HG02759 (cell line): ENCODE measurements at regions not wholly inside any gene's neighbourhood (a gene's known extent, or its start where the extent isn't known, plus 50 kb on each side); places are given as distances from the start of the nearest gene placed in this dataset.
A peak's percentile ranks its signal among the peaks of the same experiment; 100 is the strongest.

Experiments used
- ATAC-seq: cut with Tn5 transposase; IDR thresholded peaks from one replicate; pipeline ENCODE4 v1.9.1; 2021; ENCODE audit warnings: mild to moderate bottlenecking, moderate library complexity; ENCODE audit not compliant: unreplicated experiment

DNA sequence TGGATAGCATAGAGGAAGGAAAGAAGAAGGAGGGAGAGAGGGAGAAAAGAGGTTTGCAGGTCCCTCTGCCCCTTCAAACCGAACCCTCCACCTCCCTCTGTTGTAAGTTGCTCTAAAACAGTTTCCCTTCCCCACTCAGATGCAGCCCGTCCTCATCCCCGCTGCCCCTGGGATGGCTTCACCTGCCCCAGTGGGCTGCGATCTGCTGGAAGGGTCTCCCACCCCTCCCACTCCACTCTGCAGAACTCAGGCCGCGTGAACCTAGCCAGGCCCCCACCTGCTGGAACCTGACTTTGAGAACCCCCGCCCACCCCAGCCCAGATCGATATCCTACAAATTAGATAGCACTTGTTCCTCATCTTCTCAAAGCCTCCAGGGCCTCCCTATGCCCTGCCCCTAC lies 190.8 kb downstream of the DLL1 start:
- ATAC-seq = no peak

DNA sequence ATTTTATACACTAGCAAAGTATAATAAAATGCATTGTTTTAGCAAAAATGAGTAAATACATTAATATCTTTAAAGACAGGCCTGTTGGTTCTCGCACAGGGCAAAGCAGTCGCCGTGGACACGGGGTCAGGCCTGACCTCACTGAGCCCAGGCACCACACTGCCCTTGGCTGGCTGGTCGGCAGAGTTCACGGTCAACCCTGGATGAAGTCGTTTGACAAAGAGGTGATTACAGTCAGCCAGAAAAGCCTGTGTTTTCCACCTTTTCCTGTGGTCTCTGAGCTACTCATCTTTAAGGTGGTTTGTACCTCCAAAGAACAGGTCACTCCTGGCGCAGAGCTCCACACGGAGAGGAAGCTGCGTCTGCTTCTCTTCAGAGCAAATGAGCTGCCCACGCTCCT lies 191.5 kb downstream of the DLL1 start:
- ATAC-seq = no peak

DNA sequence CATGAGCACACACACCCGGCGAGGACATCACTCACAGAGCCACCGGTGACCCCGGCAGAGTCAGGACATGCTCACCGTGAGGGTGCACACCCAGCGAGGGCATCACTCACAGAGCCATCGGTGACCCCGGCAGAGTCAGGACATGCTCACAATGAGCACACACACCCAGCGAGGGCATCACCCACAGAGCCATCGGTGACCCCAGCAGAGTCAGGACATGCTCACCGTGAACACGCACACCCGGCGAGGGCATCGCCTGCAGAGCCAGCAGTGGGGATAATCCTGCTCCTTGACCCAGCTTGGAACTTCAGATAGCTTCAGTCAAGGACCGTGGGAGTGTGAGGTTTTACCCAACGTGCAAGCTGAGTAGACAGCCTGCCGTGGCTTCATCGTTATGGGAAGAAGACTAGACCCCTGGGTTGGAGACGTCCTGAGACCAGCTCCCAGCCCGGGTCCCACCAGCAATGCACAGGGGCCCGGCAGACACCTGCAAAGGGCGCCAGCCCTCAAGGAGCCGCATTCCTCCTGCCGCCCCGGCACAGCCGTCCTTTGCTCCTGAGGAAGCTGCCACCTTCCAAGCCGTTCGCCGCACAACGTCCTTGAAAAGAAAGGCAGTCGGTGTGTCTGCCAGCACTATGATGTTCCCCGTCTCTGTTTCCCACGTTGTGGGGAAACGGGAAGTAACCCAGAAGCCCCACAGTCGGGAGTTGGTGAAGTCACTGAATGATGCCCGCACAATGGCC lies 192.3 kb downstream of the DLL1 start:
- no peak for ATAC-seq

DNA sequence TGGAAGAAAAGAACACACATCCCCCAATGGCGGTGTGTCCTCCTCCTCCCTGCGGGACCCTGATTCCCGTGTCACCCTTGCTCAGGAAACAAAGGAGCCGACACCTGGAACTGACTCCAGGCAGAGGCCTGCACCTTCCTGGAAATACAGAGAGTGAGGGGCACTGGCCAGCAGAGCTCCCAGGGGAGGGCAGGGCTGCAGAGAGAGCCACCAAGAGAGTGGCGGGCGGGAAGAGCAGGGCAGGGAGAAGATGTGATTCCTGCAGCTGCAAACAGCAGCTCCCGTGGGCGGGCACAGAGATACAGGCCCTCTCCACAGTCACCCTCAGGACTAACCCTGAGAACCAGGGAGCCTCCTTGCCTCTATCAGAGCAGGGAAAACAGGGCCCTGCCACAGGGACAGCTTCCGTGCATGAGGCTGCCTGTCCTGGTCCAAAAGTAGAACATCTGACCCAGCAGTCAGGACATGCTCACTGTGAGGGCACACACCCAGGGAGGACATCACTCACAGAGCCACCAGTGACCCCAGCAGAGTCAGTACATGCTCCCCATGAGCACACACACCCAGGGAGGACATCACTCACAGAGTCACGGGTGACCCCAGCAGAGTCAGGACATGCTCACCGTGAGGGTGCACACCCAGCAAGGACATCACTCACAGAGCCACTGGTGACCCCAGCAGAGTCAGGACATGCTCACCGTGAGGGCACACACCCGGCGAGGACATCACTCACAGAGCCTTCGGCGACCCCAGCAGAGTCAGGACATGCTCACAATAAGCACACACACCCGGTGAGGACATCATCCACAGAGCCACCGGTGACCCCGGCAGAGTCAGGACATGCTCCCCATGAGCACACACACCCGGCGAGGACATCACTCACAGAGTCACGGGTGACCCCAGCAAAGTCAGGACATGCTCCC lies 193.1 kb downstream of the DLL1 start:
- no peak for ATAC-seq

DNA sequence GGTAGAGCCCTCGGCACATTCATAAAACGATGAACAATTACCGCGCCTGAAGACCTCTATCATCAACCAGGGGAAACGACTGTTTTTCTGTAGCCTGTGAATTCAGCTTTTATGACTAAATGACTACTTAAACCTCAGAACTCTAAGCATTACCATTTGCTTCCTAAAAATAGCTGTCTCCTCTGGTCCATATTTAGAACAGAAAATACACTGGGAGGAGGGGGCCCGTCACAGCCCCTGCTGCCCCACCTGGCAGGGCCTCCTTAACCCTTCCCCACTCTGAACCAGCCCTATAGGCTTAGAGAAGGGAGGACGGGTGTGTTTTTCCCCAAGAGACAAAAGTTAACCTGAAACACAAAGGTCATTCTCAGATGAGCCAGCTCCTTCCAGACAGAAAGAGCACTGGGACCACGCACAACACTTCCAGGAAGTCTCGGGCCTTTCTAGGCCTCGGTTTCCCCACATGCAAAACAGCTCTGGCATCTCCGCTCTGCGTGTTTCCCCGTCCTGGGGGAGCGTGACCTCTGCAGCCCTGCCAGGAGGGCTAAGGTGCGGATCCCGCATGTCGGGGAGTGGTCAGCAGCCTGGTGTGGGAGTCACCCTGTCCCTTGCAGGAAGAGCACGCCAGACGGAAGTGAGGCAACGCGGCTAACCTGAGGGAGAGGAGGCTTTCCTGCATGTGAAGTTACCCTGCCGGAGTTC lies 193.9 kb downstream of the DLL1 start:
- ATAC-seq = no peak

DNA sequence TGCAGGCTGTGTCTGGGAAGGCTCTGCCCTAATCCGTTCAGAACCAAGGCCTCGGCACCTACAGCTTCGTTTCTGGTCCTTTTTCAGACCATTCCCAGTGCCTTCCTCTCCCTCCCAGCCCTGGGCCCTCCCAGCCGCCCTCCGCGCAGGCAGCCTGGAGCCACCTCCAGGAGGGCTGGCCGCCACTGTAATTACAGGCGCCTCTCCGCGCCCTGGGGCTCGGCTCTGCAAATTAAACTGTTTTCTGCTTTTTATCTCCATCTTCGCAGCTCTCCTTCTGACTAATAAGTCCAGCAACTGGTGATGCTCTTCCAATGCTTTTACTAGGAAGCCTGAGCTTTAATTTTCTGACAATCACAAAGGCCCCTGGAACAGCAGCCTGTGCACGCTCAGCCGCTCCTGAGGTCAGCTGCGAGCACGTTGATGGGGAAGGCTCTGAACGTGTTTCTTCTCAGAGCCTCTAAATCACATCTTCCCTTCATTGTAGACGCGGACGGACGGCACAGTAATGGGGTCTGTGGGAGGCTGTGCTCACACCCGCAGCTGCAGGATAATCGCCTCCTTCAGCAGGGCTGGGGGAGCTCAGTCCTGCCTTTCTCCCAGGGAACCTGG lies 194.6 kb downstream of the DLL1 start:
- ATAC-seq = no peak

DNA sequence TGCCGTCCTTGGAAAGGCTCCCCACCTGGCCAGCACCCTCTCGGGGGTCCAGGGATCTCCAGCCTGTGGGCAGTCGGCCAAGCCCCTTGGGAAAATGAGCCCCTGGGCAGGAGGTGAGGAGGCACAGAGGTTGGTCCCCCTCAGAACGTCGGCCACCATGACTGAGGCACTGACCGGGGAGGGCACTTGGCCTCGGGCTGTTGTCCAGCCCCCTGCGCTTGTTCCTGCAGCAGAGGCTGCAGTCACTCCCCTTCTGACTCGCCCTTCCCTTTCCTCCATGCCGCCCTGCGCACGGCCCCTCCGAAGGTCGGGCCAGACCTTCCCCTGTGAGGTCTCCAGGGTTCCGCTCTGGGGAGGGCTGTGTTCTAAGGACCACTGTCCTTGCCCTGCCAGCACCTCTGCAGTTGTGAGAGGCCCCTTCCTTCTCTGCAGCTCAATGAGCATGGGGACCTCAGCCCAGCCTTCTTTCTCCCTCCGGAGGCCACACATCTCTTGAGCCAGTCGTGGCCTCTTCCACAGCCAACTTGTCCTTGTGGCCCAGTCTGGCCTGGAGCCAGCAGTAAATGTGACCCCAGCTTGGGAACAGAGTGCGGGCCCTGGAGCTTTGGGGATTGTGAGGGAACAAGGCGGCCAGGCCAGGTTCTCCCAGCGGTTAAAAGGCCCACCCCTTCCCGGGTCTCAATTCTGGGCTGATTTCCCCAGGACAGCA lies 195.5 kb downstream of the DLL1 start:
- ATAC-seq = no peak

DNA sequence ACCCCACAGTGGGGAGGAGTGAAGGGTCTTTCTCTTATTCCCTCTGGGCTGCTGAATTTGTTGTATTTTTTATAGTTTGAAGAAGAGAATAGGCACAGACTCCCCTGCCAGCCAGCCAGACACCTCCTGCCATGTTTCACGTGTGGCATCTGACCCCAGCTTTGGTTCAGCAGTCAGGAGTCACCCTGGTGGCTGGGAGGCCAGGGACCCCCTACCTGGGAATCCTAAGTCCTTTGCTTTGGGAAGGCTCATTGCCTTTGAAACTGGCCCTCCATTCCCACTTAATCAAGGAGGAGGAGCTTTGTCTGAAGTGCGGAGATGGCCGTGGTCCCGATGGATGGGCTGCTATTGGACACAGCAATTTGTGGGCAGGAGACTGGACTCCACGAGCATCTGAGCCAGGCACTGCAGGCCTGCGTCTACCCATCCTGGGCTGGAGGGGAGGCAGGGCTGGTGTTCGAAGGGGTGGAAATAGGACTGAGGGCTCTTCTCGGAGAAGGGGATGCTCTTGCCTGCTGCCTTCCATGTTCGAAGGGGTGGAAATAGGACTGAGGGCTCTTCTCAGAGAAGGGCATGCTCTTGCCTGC lies 196.1 kb downstream of the DLL1 start:
- ATAC-seq = no peak

DNA sequence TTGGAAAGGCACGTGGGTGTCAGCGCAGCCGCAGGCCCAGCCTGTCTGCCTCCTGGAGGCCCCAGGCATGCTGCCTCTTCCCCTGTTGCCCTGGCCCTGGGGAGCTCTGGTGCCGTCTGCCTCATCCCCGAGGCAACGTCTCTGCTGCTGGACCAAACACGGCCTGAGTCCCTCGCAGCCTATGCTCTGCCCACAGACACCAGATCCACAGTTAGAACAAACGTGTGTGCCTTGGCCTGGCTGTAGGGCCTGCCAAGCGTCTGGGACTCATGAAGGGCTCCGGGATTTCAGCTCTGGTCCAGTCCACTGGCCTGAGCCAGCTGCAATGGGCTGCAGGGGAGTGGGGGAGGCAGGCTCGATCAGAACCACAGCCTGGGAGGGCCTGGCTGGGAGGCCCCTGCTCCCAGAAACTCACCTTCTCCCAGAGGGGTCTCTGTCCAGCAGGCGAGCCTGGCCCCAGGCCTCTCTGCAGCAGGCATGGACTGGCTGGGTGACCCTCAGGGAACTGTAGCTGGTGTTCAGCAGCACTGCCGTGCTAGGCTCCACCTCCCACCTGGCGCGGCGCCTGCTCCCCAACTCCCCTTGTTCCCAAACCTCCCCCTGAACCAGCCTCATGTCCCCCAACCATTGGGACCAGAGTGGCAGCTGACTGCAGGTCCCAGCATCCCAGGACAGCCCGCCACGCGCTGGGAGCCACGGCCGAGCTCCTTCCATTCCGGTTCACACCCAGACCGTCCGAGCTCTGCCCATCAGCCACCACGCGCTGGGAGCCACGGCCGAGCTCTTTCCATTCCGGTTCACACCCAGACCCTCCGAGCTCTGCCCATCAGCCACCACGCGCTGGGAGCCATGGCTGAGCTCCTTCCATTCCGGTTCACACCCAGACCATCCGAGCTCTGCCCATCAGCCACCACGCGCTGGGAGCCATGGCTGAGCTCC lies 197.0 kb downstream of the DLL1 start:
- no peak for ATAC-seq

DNA sequence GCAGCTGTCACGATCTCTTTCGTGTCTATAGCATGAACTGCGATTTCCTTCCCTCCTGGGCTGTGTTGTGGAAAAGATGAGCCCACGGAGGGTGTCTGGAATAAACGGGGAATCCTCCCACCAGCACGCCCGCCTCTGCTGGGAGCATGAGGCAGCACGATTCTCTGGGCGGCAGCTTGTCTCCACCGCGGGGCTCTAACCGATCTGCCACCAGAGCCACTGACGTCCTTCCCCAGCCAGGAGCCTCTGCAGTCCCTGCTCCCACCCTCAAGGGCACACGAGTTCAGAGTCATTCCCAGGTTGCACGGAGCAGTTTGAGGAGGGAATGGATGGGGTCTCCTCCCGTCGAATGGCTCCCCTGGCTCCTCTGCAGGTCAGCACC lies 197.6 kb downstream of the DLL1 start:
- no peak for ATAC-seq

DNA sequence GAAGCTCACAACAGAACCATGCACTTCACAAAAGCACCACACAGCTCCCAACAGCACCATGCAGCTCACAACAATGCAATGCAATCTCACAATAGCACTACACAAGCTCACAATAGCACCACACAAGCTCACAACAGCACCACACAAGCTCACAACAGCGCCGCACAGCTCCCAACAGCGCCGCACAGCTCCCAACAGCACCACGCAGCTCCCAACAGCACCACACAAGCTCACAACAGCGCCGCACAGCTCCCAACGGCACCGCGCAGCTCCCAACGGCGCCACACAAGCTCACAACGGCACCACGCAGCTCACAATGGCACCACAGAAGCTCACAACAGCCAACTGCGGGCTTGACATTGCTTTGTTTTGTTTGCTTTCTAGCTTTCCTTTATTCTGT lies 198.1 kb downstream of the DLL1 start:
- no peak for ATAC-seq

DNA sequence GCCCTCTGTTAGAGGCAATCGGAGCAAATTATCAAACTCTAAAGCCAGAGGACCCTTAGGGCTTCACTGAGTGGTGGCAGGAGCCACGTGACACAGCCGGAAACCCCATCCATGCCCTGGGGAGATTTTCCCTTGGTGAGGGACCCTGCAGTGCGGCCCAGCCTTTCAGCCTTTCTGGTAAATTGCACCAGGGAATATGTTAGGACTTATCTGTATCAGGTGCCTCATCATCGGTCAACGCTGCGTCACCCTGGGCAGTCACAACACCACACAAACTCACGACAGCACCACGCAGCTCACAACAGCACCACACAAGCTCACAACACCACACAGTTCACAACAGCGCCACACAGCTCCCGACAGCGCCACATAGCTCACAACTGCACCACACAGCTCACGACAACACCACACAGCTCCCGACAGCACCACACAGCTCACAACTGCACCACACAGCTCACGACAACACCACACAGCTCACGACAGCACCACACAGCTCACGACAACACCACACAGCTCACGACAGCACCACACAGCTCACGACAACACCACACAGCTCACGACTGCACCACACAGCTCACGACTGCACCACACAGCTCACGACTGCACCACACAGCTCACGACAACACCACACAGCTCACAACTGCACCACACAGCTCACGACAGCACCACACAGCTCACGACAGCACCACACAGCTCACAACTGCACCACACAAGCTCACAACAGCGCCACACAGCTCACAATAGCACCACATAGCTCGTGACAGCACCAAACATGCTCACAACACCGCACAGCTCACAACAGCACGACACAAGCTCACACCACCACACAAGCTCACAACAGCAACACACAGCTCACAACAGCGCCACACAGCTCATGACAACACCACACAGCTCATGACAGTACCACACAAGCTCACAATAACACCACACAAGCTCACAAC lies 199.0 kb downstream of the DLL1 start:
- no peak for ATAC-seq

DNA sequence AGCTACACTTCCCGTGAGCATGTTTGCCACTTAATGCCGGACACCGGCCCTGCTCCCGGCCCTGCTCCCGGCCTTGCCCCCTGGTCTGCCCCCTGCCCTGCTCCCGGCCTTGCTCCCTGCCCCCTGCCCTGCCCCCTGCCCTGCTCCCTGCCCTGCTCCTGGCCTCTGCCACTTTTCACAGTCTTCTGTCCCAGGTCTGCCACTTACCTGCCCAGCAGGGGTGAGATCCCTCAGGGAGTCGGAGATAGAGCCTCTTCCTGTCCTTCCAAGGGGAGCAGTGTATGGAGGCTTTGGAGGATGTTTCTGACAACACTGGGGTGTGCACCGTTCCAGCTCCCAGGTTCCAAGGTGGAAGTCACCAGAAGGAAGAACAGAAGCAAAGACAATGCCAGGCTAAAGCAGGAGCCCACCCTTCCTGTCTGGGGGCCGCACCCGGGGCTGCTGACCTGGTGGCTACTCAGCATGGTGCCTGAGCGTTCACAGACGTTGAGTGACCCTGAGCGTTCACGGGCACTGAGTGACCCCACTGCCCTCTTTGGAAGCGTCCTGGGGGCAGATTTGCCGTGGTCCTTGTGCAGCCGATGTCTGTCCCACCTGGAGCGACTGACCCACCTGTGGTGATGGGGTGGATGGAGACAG lies 199.8 kb downstream of the DLL1 start:
- ATAC-seq = no peak

DNA sequence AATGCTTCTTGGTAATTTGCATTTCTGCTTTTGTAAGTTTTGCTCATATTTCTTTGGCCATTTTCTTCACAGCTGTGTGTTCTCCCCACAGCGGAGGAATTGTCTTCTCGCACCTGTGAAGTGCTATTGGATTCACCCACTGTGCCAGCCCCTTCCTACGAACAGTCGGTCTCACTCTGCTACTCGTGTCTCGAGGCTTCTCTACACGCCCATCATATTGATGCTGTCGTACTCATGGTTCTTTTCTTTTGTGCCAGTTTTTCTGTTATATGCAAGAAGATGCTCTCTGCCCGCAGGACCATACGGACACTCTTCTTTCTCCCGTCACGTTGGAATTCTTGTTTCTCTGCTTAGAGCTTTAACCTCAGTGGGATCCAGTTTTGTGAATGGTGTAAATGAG lies 200.3 kb downstream of the DLL1 start:
- no peak for ATAC-seq

DNA sequence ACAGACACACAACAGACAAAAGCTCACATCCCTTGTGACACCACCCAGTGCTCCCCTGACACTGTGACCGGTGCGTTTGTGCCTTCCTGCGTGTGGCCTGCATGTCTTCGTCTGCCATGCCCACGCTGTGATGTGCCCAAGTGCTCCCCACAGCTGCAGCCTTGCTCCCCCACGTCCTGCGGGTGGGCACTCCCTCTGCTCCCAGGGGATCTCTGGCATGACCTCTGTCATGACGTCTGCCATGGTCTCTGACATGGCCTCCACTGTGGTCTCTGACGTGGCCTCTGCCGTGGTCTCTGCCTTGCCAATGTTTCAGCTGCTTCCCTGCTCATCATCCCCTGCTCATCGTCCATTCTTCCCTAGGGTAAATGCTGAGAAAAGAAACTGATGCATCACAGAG lies 200.9 kb downstream of the DLL1 start:
- no peak for ATAC-seq

DNA sequence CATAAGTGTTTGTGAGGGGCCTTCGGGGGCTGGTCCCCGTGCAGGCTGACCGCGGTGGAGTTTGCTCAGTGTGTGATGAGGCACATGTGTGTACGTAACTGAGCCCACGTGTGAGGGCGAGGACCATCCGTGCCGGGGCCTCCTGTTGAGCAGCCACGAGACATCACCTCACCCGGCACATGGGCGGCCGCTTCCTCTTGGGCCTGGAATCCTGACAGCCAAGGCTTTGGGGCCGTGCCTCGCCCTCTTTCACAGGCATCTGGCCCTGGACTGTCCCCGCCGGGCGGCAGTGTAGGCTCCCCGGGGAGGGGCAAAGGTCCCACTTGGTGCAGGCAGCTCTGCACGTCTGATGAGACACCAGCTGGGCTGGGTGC lies 202.3 kb downstream of the DLL1 start:
- peak; percentile 5 for ATAC-seq

DNA sequence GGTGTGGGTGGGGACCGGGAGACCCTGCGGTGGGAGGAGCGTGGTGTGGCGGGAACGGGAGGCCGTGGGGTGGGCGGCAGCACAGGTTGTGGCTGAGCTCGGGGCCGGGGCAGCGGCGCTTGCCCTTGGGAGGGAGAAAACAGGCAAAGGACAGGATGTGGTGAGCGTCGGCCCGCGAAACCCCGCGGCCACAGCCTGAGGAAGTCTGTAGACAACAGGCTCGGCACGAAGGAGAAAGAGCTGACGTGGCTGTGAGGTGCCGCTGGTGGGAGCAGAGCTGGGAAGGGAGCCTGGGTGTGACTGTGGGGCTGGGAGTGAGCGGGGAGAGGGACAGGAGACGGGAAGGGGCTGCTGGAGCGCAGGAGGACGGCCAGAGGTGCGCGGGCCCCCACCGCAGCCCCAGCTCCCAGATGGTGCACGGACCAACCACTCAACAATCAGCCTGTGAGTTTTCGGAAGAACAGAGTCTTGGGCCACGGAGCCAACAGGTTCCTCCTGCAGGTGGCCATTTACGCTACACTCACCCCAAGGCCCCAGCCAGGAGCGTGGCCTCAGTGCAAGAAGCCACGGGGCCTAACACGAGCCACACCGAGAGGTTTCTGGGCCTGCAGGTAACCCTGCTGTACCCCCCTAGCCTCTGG lies 202.8 kb downstream of the DLL1 start:
- peak; percentile 65 for ATAC-seq
